HCT116 (cell line): ENCODE measurements at regions not wholly inside any gene's neighbourhood (a gene's known extent, or its start where the extent isn't known, plus 50 kb on each side); places are given as distances from the start of the nearest gene placed in this dataset.

Source experiments
- ATAC-seq: fragments of 200-7000 bp; cut with Tn5 transposase; 2 replicates; pipeline ENCODE4 v1.9.1; 2020; ENCODE audit warnings: mild to moderate bottlenecking, moderate library complexity
- BruUV-seq: library from RNA; stranded (reverse); fragments of 400-500 nt; replicated peaks from 2 replicates; lab custom pipeline; 2021; lab: Mats Ljungman, UMichigan
- CTCF ChIA-PET: fragments of 300-600 bp; sonication (Branson Sonifier 250); formaldehyde crosslinking; loops from one replicate; lab custom pipeline; 2021; ENCODE audit warnings: antibody characterized with exemption; lab: Charles Lee
- POLR2A ChIA-PET: fragments of 300-600, 350-600 bp; sonication (Branson Sonifier 250); formaldehyde crosslinking; loops from one replicate; lab custom pipeline; 2021; ENCODE audit warnings: antibody characterized with exemption; lab: Charles Lee
- RAD21 ChIA-PET, 2 experiments: fragments of 300-600 bp; sonication (Branson Sonifier 250); formaldehyde crosslinking; loops; one replicate each; lab custom pipeline; 2023; ENCODE audit warnings: low total read pairs in 2 of 2; ENCODE audit not compliant: uncharacterized antibody in 2 of 2, unreplicated experiment in 2 of 2, low non-redundant PET in 1 of 2; lab: Charles Lee
- DNase-seq: peaks from one replicate; pipeline ENCODE4 v3.0.0-alpha.2; 2010; ENCODE audit warnings: low read depth, low spot score
- H2AFZ ChIP-seq: fragments of 200-600 bp; shearing (Covaris generic), sonication (generic); 2 replicates; pipeline ENCODE4 v1.6.1; 2017; ENCODE audit warnings: low read depth, mixed run types, mixed read lengths, antibody characterized with exemption, low read length; ENCODE audit not compliant: poor library complexity, severe bottlenecking
- H3K27ac ChIP-seq: 2 replicates; pipeline ENCODE4 v1.5.1; 2012; ENCODE audit warnings: low read depth, low read length
- H3K27me3 ChIP-seq: fragments of 200-600 bp; sonication (generic); 2 replicates; pipeline ENCODE4 v1.6.1; 2016; ENCODE audit warnings: mixed run types, low read length, mixed read lengths; ENCODE audit not compliant: insufficient read depth
- H3K36me3 ChIP-seq, 2 experiments: fragments of 200-500 bp in 1 of 2; fragments of 200-600 bp in 1 of 2; sonication (Bioruptor generic) in 1 of 2; sonication (generic) in 1 of 2; 2 replicates each; pipeline versions ENCODE4 v1.5.1 to v1.6.1; 2014 to 2016; ENCODE audit warnings: low read length in 2 of 2, inconsistent platforms in 1 of 2, mixed read lengths in 1 of 2, mixed run types in 1 of 2; ENCODE audit not compliant: insufficient read depth in 2 of 2, control insufficient read depth in 1 of 2
- H3K4me1 ChIP-seq, 2 experiments: fragments of 200-600 bp in 1 of 2; sonication (generic) in 1 of 2; 2 replicates each; pipeline versions ENCODE4 v1.5.1 to v1.6.1; 2012 to 2017; ENCODE audit warnings: low read length in 2 of 2, inconsistent platforms in 1 of 2, mild to moderate bottlenecking in 1 of 2, mixed read lengths in 1 of 2, mixed run types in 1 of 2, moderate library complexity in 1 of 2; ENCODE audit not compliant: insufficient read depth in 2 of 2, control insufficient read depth in 1 of 2
- H3K4me2 ChIP-seq: fragments of 200-600 bp; sonication (generic); 2 replicates; pipeline ENCODE4 v1.6.1; 2017; ENCODE audit warnings: mixed run types, low read length, mixed read lengths
- H3K4me3 ChIP-seq, 2 experiments: fragments of 200-600 bp in 1 of 2; sonication (generic) in 1 of 2; replicated peaks in 1 of 2; 2 replicates each; pipeline ENCODE4 v1.5.1; 2011 to 2016; ENCODE audit warnings: low read length in 2 of 2, control low read depth in 1 of 2, low read depth in 1 of 2, mild to moderate bottlenecking in 1 of 2, mixed read lengths in 1 of 2, mixed run types in 1 of 2
- H3K79me2 ChIP-seq: fragments of 200-600 bp; sonication (generic); 2 replicates; pipeline ENCODE4 v1.6.1; 2017; ENCODE audit warnings: mild to moderate bottlenecking, mixed run types, low read length, moderate library complexity, mixed read lengths; ENCODE audit not compliant: insufficient read depth
- H3K9ac ChIP-seq: fragments of 200-600 bp; sonication (generic); 2 replicates; pipeline ENCODE4 v1.6.1; 2016; ENCODE audit warnings: low read length, mixed read lengths
- H3K9me2 ChIP-seq: fragments of 200-600 bp; sonication (generic), shearing (Covaris generic); 2 replicates; pipeline ENCODE4 v1.6.1; 2017; ENCODE audit warnings: mixed run types, mild to moderate bottlenecking, moderate library complexity; ENCODE audit not compliant: insufficient read depth
- H3K9me3 ChIP-seq, 2 experiments: fragments of 200-500 bp in 1 of 2; fragments of 200-600 bp in 1 of 2; sonication (Bioruptor generic) in 1 of 2; sonication (generic) in 1 of 2; 2 replicates each; pipeline ENCODE4 v1.6.1; 2014 to 2017; ENCODE audit warnings: low read length in 2 of 2, mixed read lengths in 2 of 2, inconsistent platforms in 1 of 2, low read depth in 1 of 2, mild to moderate bottlenecking in 1 of 2, mixed run types in 1 of 2, moderate library complexity in 1 of 2; ENCODE audit not compliant: control insufficient read depth in 1 of 2, insufficient read depth in 1 of 2
- H4K20me1 ChIP-seq: fragments of 200-600 bp; sonication (generic), shearing (Covaris generic); 2 replicates; pipeline ENCODE4 v1.6.1; 2017; ENCODE audit warnings: mixed run types, mild to moderate bottlenecking, moderate library complexity; ENCODE audit not compliant: insufficient read depth
- ATF3 ChIP-seq: IDR thresholded peaks from 2 replicates; pipeline ENCODE4 v1.6.1; 2012
- CEBPB ChIP-seq: IDR thresholded peaks from 2 replicates; pipeline ENCODE4 v1.6.1; 2012; ENCODE audit warnings: low read depth
- EGR1 ChIP-seq: IDR thresholded peaks from 2 replicates; pipeline ENCODE4 v1.6.1; 2012; ENCODE audit warnings: low read depth
- EZH2 ChIP-seq: fragments of 200-600 bp; sonication (generic); IDR thresholded peaks from 2 replicates; pipeline ENCODE4 v1.6.1; 2017; ENCODE audit warnings: antibody characterized with exemption, mixed run types
- MAX ChIP-seq: IDR thresholded peaks from 2 replicates; pipeline ENCODE4 v1.6.1; 2012
- POLR2A ChIP-seq: IDR thresholded peaks from 2 replicates; pipeline ENCODE4 v1.7.0; 2011; ENCODE audit warnings: borderline replicate concordance; ENCODE audit not compliant: insufficient read depth, insufficient read length; ENCODE audit errors: extremely low read depth
- POLR2AphosphoS5 ChIP-seq: IDR thresholded peaks from 2 replicates; pipeline ENCODE4 v1.6.1; 2011; ENCODE audit warnings: mild to moderate bottlenecking, low read depth, low read length, moderate library complexity
- RAD21 ChIP-seq: IDR thresholded peaks from 2 replicates; pipeline ENCODE4 v1.6.1; 2012; ENCODE audit warnings: low read depth, mild to moderate bottlenecking
- REST ChIP-seq: IDR thresholded peaks from 2 replicates; pipeline ENCODE4 v1.6.1; 2012; ENCODE audit warnings: low read depth
- SP1 ChIP-seq: IDR thresholded peaks from 2 replicates; pipeline ENCODE4 v1.6.1; 2012; ENCODE audit warnings: low read depth
- ZFX ChIP-seq: fragments of 450-650 bp; IDR thresholded peaks from 2 replicates; pipeline ENCODE4 v1.6.1; 2017
- ZNF274 ChIP-seq: fragments of 200-500 bp; sonication (Bioruptor generic); IDR thresholded peaks from 2 replicates; pipeline ENCODE4 v1.6.1; 2014; ENCODE audit warnings: mild to moderate bottlenecking, low read depth, low read length, inconsistent platforms
- intact Hi-C: fragments of 100-400 bp; cut with micrococcal nuclease; formaldehyde crosslinking; loops from 2 replicates; pipeline ENCODE4 v1.10.0; 2022

- TF ChIP-seq ZFX = no peak
- TF ChIP-seq MAX = no peak
- TF ChIP-seq EZH2 = no peak
- no peak for TF ChIP-seq EGR1
These were observed 406.9 kb upstream of the CDH4 start (continued) for GRCh38 chr20:60845146-60845545.

GRCh38 chr20:60851826-60852704 lies 400.0 kb upstream of the CDH4 start:
- ATAC-seq (no peak), DNase-seq (no peak)
- Histone ChIP-seq H3K27me3 (no peaks in the 10 kb centered on the region), H3K4me1 (no peaks in the 10 kb centered on the region), H3K9me3 (peaks cover 14 to 36% of the 10 kb centered on the region in 2 experiments; a peak in 2 of 4 replicates), H3K79me2 (no peaks in the 10 kb centered on the region), H3K36me3 (no peaks in the 10 kb centered on the region), H3K4me3 (no peak overlapping the region), H3K9ac (no peak overlapping the region), H4K20me1 (no peaks in the 10 kb centered on the region), H3K4me2 (no peak overlapping the region), H3K27ac (no peak overlapping the region), H3K9me2 (no peaks in the 10 kb centered on the region), H2AFZ (no peak overlapping the region)
- CTCF ChIA-PET = no interaction called here
- RAD21 ChIA-PET = no interaction called here
- POLR2A ChIA-PET = no interaction called here
- intact Hi-C loops = no loop called here
- BruUV-seq = no TSS peak
- TF ChIP-seq SP1 (no peak), POLR2AphosphoS5 (no peak), ATF3 (no peak), CEBPB (no peak), ZNF274 (no peak), REST (no peak), MAX (no peak), RAD21 (no peak), POLR2A (no peak)
